PC-3 (cell line): ENCODE measurements at regions not wholly inside any gene's neighbourhood (a gene's known extent, or its start where the extent isn't known, plus 50 kb on each side); places are given as distances from the start of the nearest gene placed in this dataset.

ENCODE experiments used
- ATAC-seq: fragments of 200-7000 bp; cut with Tn5 transposase; 2 replicates; pipeline ENCODE4 v1.9.1; 2020; ENCODE audit warnings: mild to moderate bottlenecking, moderate library complexity
- BruUV-seq: library from RNA; stranded (reverse); fragments of 400-500 nt; replicated peaks from 2 replicates; lab custom pipeline; 2021; lab: Mats Ljungman, UMichigan
- CTCF ChIA-PET: fragments of 300-600 bp; sonication (Branson Sonifier 250); formaldehyde crosslinking; loops from one replicate; lab custom pipeline; 2022; ENCODE audit warnings: antibody characterized with exemption; lab: Charles Lee
- POLR2A ChIA-PET: fragments of 300-600 bp; sonication (Branson Sonifier 250); formaldehyde crosslinking; loops from one replicate; lab custom pipeline; 2022; ENCODE audit warnings: antibody characterized with exemption; ENCODE audit not compliant: unreplicated experiment; lab: Charles Lee
- DNase-seq: peaks from one replicate; pipeline ENCODE4 v3.0.0-alpha.2; 2015
- H2AFZ ChIP-seq: fragments of 300-600 bp; sonication (generic); 2 replicates; pipeline ENCODE4 v1.6.0; 2016; ENCODE audit warnings: antibody characterized with exemption, low read length
- H3F3A ChIP-seq: fragments of 300-600 bp; sonication (generic); one replicate; pipeline ENCODE4 v1.6.0; 2017; ENCODE audit warnings: antibody characterized with exemption, low read length, control low read depth, mild to moderate bottlenecking; ENCODE audit not compliant: unreplicated experiment
- H3K27ac ChIP-seq: fragments of 300-600 bp; sonication (generic); 2 replicates; pipeline ENCODE4 v1.5.1; 2016; ENCODE audit warnings: mild to moderate bottlenecking, low read length
- H3K27me3 ChIP-seq: fragments of 300-600 bp; sonication (generic); 2 replicates; pipeline ENCODE4 v1.6.1; 2016; ENCODE audit warnings: low read length, mixed read lengths
- H3K36me3 ChIP-seq: fragments of 300-600 bp; sonication (generic); 2 replicates; pipeline ENCODE4 v1.6.1; 2016; ENCODE audit warnings: low read depth, mixed run types, low read length, mixed read lengths
- H3K4me1 ChIP-seq: fragments of 300-600 bp; sonication (generic); 2 replicates; pipeline ENCODE4 v1.5.1; 2016; ENCODE audit warnings: low read length; ENCODE audit not compliant: insufficient read depth
- H3K4me2 ChIP-seq: fragments of 300-600 bp; sonication (generic); 2 replicates; pipeline ENCODE4 v1.6.0; 2016; ENCODE audit warnings: low read length
- H3K4me3 ChIP-seq: fragments of 300-600 bp; sonication (generic); 2 replicates; pipeline ENCODE4 v1.5.1; 2016; ENCODE audit warnings: mild to moderate bottlenecking, low read length, mixed read lengths
- H3K79me2 ChIP-seq: fragments of 300-600 bp; sonication (generic); 2 replicates; pipeline ENCODE4 v1.6.1; 2017; ENCODE audit warnings: low read length, mixed read lengths
- H3K9ac ChIP-seq: fragments of 300-600 bp; sonication (generic); 2 replicates; pipeline ENCODE4 v1.6.0; 2016; ENCODE audit warnings: mild to moderate bottlenecking, low read length
- H3K9me2 ChIP-seq: fragments of 300-600 bp; sonication (generic); replicated peaks from 2 replicates; pipeline ENCODE4 v1.6.1; 2016; ENCODE audit warnings: mixed run types, low read length, mixed read lengths
- H3K9me3 ChIP-seq: fragments of 300-600 bp; sonication (generic); 2 replicates; pipeline ENCODE4 v1.6.1; 2016; ENCODE audit warnings: low read length, mixed read lengths
- H4K20me1 ChIP-seq: fragments of 300-600 bp; sonication (generic); 2 replicates; pipeline ENCODE4 v1.6.1; 2016; ENCODE audit warnings: low read length, mixed read lengths
- EZH2 ChIP-seq: fragments of 300-600 bp; sonication (generic); IDR thresholded peaks from one replicate; pipeline ENCODE4 v1.6.1; 2017; ENCODE audit warnings: antibody characterized with exemption, mild to moderate bottlenecking, low read length; ENCODE audit not compliant: unreplicated experiment
- EZH2phosphoT487 ChIP-seq: fragments of 300-600 bp; sonication (generic); IDR thresholded peaks from 2 replicates; pipeline ENCODE4 v1.6.1; 2018; ENCODE audit warnings: mild to moderate bottlenecking, antibody characterized with exemption, low read length, borderline replicate concordance
- intact Hi-C: fragments of 100-400 bp; cut with micrococcal nuclease; formaldehyde crosslinking; loops from 2 replicates; pipeline ENCODE4 v1.9.0; 2023
- TF ChIP-seq, protein P1 (sequence below): fragments of 300-600 bp; sonication (generic); conservative IDR thresholded peaks from 2 replicates; pipeline ENCODE4 v1.5.1; 2017; ENCODE audit warnings: antibody characterized with exemption, low read depth, mild to moderate bottlenecking, low read length

DNA sequence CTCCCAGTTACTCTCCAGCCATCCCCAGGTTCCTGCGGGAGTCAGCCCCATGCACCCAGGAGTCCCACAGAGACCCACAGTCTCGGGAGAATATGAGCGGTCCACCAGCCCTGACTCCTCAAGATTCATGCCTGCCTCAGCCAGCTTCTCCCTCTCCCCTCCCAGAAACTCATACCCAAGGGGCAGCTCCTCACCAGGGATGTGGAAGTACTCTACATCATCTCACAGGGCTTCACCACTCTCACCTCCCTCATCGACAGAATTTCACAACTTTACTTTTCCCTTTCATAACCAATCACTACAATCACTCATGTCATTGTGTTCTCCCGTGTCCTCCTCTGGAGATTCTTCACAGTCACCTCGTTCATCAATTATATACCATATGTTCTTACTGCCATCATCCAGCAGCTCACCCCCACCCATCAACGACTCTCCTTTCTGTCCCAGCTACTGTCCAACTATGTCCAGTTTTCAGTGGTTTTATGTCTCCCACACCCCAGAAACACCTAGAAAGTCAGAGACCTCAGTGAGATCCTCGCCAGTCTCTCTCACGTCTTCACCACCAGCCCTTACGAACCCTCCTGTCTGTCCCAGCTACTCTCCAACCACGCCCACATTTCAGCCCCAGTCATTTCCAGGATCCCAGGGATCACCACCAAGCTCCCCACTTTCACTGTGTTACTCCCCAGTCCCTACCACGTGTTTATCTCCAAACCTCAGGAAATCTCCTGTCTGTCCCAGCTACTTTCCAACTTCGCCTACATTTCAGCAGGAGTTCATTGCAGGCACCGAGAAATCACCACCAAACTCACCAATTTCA, 1530.1 kb upstream of the TPTE start:
- POLR2A ChIA-PET = no interaction called here
- Histone ChIP-seq H3K9me2 (no peaks in the 10 kb centered on the region), H3K4me3 (no peak overlapping the region), H4K20me1 (no peaks in the 10 kb centered on the region), H3F3A (no peaks in the 10 kb centered on the region), H3K4me1 (no peaks in the 10 kb centered on the region), H3K9ac (no peak overlapping the region), H3K27me3 (peaks cover 61% of the 10 kb centered on the region), H3K79me2 (no peaks in the 10 kb centered on the region), H3K9me3 (no peaks in the 10 kb centered on the region), H3K4me2 (no peak overlapping the region), H3K36me3 (no peaks in the 10 kb centered on the region), H3K27ac (no peak overlapping the region), H2AFZ (no peak overlapping the region)
- CTCF ChIA-PET = no interaction called here
- ATAC-seq = no peak
- intact Hi-C loops = no loop called here
- peak; percentile 1 for DNase-seq
- no peak for TF ChIP-seq EZH2phosphoT487
- TF ChIP-seq EZH2 = no peak
- TF ChIP-seq, protein P1, sequence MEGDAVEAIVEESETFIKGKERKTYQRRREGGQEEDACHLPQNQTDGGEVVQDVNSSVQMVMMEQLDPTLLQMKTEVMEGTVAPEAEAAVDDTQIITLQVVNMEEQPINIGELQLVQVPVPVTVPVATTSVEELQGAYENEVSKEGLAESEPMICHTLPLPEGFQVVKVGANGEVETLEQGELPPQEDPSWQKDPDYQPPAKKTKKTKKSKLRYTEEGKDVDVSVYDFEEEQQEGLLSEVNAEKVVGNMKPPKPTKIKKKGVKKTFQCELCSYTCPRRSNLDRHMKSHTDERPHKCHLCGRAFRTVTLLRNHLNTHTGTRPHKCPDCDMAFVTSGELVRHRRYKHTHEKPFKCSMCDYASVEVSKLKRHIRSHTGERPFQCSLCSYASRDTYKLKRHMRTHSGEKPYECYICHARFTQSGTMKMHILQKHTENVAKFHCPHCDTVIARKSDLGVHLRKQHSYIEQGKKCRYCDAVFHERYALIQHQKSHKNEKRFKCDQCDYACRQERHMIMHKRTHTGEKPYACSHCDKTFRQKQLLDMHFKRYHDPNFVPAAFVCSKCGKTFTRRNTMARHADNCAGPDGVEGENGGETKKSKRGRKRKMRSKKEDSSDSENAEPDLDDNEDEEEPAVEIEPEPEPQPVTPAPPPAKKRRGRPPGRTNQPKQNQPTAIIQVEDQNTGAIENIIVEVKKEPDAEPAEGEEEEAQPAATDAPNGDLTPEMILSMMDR = no peak
- no TSS peak for BruUV-seq

- Histone ChIP-seq H3K9ac (no peak overlapping the region), H3K79me2 (no peaks in the 10 kb centered on the region), H3K27ac (no peak overlapping the region), H3K27me3 (peaks cover 61% of the 10 kb centered on the region), H3K9me2 (no peaks in the 10 kb centered on the region), H3F3A (no peaks in the 10 kb centered on the region), H3K36me3 (no peaks in the 10 kb centered on the region), H3K4me1 (no peaks in the 10 kb centered on the region), H3K4me2 (no peak overlapping the region), H4K20me1 (no peaks in the 10 kb centered on the region), H3K4me3 (no peak overlapping the region), H2AFZ (no peak overlapping the region), H3K9me3 (no peaks in the 10 kb centered on the region)
- no peak for ATAC-seq
- TF ChIP-seq, protein P1 = no peak
- TF ChIP-seq EZH2phosphoT487 = no peak
- TF ChIP-seq EZH2 = no peak
- DNase-seq = peak; percentile 1
- BruUV-seq = no TSS peak
- POLR2A ChIA-PET = no interaction called here
- CTCF ChIA-PET = no interaction called here
- intact Hi-C loops = no loop called here
Observed at GRCh38 chr21:8991968-8992621, 1529.3 kb upstream of the TPTE start.

DNA sequence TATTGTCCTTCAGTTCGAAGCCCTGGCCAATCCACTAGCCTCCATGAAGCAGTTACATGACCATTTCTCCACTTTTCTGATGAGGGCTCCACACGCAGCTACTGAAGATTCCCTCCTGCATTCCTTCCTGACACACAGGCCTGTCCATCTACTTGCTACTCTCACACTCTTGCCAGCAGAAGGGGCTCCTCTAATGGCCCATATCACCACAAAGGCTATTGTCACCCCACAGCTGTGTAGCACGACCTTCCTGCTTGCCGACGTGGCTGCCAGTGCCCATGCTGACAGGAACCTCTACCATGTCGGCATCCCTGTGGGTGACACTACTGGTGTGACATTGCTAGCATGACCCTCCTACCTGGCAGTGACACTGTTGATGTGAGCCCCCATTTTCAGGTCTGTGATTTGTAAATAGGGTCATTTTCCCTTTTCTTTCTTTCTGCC, 1528.6 kb upstream of the TPTE start:
- Histone ChIP-seq H3F3A (no peaks in the 10 kb centered on the region), H3K4me3 (no peak overlapping the region), H2AFZ (no peak overlapping the region), H3K4me1 (no peaks in the 10 kb centered on the region), H4K20me1 (no peaks in the 10 kb centered on the region), H3K36me3 (no peaks in the 10 kb centered on the region), H3K9ac (no peak overlapping the region), H3K9me2 (no peaks in the 10 kb centered on the region), H3K9me3 (no peaks in the 10 kb centered on the region), H3K27me3 (peaks cover 61% of the 10 kb centered on the region), H3K27ac (no peak overlapping the region), H3K79me2 (no peaks in the 10 kb centered on the region), H3K4me2 (no peak overlapping the region)
- no peak for ATAC-seq
- peak; percentile 1 for DNase-seq
- TF ChIP-seq EZH2phosphoT487 (no peak), EZH2 (no peak)
- TF ChIP-seq, protein P1 = no peak
- no TSS peak for BruUV-seq
- ChIA-PET CTCF (no interaction called here), POLR2A (no interaction called here)
- intact Hi-C loops = no loop called here
